ENCODE measurements at regions not wholly inside any gene's neighbourhood (a gene's known extent, or its start where the extent isn't known, plus 50 kb on each side); places are given as distances from the start of the nearest gene placed in this dataset.

- TF ChIP-seq CTCF (IDR thresholded peaks at IDR 0.05) (no peak), POLR2AphosphoS5 (IDR thresholded peaks at IDR 0.05) (no peak), POLR2A (IDR thresholded peaks at IDR 0.05) (no peak)
Measured at GRCh38 chr2:48198371-48198770, 116.1 kb upstream of the FOXN2 start.

Data from prostate gland (tissue), 2 donors.